ENCODE measurements at regions not wholly inside any gene's neighbourhood (a gene's known extent, or its start where the extent isn't known, plus 50 kb on each side); places are given as distances from the start of the nearest gene placed in this dataset.

DNA sequence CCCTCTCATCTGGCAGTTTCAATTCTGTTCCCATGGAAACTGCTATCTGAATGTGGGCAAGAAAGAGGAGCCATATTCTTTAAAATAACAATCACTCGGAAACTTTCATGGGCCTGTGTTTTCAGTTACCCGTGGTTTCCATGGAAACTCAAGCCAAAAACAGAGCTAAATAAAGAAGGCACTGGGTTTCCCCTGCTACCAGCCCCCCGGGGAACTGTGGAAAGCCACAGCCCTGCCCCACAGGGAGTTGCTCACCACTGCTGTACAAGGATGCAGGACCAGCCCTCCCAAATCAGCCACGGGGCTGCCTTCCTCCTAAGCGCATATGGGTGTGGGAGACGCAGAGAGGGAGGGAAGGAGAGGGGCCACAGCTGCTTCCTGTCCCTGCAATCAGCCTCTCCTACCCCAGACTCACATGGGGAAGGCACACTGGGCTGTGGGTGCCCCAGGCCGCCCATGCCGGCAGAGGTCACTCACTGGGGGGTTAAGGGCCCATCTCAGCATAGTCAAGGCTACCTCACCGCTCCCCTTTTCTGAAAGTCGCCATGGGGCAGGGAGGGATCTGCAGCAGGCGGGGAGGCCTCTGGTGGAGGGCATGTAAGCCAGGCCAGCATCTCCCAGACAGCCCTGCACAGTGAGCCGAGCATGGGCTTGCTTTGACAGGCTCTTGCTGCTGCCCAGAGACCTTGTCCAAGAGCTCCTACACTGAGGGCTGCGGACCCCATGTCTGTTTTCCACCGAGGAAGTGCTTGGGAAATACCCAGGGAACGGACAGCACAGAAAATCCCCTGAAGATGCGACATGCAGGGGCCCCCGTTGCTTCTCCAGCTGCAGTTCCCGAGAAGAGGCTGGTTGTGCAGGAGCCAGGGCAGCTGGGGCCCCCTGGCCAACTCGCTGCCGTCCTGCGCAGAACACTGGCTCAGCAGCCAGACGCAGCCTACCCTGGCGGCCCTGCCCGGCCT lies 157.3 kb upstream of the PPP2R2D start:
- no peak for DNase-seq (ENCODE audit: low read depth)
- TF ChIP-seq, protein P1, sequence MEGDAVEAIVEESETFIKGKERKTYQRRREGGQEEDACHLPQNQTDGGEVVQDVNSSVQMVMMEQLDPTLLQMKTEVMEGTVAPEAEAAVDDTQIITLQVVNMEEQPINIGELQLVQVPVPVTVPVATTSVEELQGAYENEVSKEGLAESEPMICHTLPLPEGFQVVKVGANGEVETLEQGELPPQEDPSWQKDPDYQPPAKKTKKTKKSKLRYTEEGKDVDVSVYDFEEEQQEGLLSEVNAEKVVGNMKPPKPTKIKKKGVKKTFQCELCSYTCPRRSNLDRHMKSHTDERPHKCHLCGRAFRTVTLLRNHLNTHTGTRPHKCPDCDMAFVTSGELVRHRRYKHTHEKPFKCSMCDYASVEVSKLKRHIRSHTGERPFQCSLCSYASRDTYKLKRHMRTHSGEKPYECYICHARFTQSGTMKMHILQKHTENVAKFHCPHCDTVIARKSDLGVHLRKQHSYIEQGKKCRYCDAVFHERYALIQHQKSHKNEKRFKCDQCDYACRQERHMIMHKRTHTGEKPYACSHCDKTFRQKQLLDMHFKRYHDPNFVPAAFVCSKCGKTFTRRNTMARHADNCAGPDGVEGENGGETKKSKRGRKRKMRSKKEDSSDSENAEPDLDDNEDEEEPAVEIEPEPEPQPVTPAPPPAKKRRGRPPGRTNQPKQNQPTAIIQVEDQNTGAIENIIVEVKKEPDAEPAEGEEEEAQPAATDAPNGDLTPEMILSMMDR (IDR thresholded peaks at IDR 0.05; ENCODE audit: insufficient read depth, low read depth, low read length), result no peak
- H3K4me3 ChIP-seq (ENCODE audit: low read depth, low read length), result no peak overlapping the region

DNA sequence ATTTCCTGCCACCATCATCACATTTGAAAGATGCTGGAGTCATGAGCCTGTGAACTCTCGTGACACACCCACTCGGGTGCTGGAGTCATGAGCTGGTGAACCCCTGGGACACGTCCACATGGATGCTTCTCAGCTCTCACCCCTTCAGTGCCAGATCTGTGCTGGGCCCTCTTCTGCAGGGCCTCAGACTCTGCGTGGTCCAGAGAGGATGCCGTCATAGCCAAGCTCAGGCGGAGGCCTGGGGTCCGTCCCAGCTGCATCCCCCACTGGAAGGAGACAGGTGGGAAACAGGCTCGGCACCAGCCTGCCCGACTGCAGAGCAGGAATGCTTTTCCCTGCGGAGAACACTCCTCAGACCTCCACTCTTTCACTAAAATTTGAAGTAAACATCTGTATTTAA lies 156.5 kb upstream of the PPP2R2D start:
- TF ChIP-seq, protein P1 (IDR thresholded peaks at IDR 0.05; ENCODE audit: insufficient read depth, low read depth, low read length), result no peak
- H3K4me3 ChIP-seq (ENCODE audit: low read depth, low read length), result no peak overlapping the region
- no peak for DNase-seq (ENCODE audit: low read depth)

DNA sequence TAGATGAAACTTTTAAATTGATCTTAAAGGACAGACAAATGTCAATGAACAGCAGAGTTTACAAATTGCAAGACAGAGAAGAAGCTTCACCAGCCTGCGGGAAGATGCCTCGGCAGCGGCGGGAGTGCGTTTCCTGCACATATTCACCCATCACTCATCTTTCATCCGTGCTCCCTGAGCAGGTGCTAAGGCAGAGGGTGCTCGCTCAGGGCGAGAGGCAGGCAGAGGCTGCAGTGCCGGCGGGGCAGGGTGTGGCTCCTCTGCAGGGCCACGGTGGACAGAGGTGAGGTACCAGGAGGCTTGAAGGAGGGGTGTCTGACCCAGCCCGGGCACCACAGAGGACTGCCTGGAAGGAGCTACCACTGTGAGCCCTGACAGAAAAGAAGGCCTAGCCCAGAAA lies 155.2 kb upstream of the PPP2R2D start:
- no peak overlapping the region for H3K4me3 ChIP-seq (ENCODE audit: low read depth, low read length)
- TF ChIP-seq, protein P1 (IDR thresholded peaks at IDR 0.05; ENCODE audit: insufficient read depth, low read depth, low read length), result no peak
- DNase-seq (ENCODE audit: low read depth), result no peak

DNA sequence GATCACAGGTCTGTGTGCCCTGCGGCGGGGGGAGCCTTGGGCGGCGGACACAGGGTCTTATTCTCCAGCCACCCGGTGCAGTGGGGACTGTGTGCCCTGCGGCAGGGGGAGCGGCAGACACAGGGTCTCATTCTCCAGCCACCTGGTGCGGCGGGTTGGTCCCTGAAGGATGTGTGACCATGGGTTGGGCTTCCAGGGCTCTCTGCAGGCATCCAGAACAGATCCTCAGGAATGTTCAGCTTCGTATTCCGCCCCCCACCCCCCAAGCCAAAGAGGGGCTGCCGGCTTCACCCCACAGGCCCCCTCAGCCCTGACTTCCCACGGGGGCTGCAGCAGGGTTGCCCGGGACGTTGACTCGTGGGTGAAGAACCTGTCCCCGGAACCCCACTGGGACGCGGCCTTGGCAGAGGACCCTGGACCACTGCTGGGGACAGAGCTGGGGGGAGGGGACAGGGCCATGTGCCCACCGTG lies 154.5 kb upstream of the PPP2R2D start:
- TF ChIP-seq, protein P1 (IDR thresholded peaks at IDR 0.05; ENCODE audit: insufficient read depth, low read depth, low read length), result no peak
- no peak for DNase-seq (ENCODE audit: low read depth)
- H3K4me3 ChIP-seq (ENCODE audit: low read depth, low read length), result no peak overlapping the region

DNA sequence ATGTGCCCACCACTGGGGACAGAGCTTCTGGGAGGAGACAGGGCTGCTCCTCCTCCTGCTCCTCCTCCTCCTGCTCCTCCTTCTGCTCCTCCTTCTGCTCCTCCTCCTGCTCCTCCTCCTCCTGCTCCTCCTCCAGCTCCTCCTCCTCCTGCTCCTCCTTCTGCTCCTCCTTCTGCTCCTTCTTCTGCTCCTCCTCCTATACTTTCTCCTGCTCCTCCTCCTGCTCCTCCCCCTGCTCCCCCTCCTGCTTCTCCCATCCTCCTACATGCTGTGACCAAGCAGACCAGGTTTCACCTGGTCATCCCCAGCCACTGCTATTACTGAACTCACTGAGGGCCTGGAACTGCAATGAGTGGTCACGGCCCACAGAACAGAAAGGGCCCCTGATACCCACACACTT lies 154.0 kb upstream of the PPP2R2D start:
- TF ChIP-seq, protein P1 (IDR thresholded peaks at IDR 0.05; ENCODE audit: insufficient read depth, low read depth, low read length), result no peak
- no peak for DNase-seq (ENCODE audit: low read depth)
- no peak overlapping the region for H3K4me3 ChIP-seq (ENCODE audit: low read depth, low read length)

DNA sequence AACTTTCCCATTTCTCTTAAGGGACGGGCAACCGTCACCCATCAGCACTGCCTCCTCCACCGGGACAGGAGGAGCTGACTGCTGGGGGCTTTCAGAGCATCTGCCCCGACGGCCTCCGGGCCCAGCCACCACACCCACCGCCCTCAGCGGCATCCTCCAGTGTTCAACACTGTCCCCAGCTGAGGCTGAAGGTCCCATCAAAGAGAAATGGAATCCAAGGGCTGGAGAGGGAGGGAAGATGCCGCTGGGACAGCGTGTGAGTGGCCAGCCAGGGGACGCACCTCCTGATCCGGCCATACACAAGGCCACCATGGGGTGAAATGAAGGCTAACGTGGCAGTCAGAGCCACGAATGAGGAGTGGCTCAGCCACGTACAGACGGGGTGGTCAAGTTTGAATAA lies 153.6 kb upstream of the PPP2R2D start:
- no peak overlapping the region for H3K4me3 ChIP-seq (ENCODE audit: low read depth, low read length)
- no peak for DNase-seq (ENCODE audit: low read depth)
- TF ChIP-seq, protein P1 (IDR thresholded peaks at IDR 0.05; ENCODE audit: insufficient read depth, low read depth, low read length), result no peak

Data from fibroblast of villous mesenchyme (primary cell).